H1 (cell line): ENCODE measurements at regions not wholly inside any gene's neighbourhood (a gene's known extent, or its start where the extent isn't known, plus 50 kb on each side); places are given as distances from the start of the nearest gene placed in this dataset.

Experiments
- CTCF ChIA-PET: fragments of 300-600 bp; sonication (Branson Sonifier 250); formaldehyde crosslinking; loops from one replicate; lab custom pipeline; 2021; ENCODE audit not compliant: partially characterized antibody; lab: Charles Lee
- POLR2A ChIA-PET: fragments of 300-600 bp; sonication (Branson Sonifier 250); formaldehyde crosslinking; loops from one replicate; lab custom pipeline; 2021; ENCODE audit warnings: inconsistent platforms; ENCODE audit not compliant: partially characterized antibody; lab: Charles Lee
- DNase-seq, 2 experiments: peaks; one replicate each; pipeline versions ENCODE4 v3.0.0 to v3.0.0-alpha.2; 2010 to 2022; ENCODE audit warnings: low spot score in 2 of 2, low read depth in 1 of 2, mixed read lengths in 1 of 2
- FAIRE-seq: peaks from 2 replicates; lab custom pipeline; 2011; peaks lifted over from hg19 to GRCh38; lab: Jason Lieb, UNC
- H2AFZ ChIP-seq: 2 replicates; pipeline ENCODE4 v1.8.1; 2012; ENCODE audit warnings: low read length, inconsistent platforms
- H2AK5ac ChIP-seq: 2 replicates; pipeline ENCODE4 v1.6.1; 2013; ENCODE audit warnings: low read depth, low read length
- H2BK120ac ChIP-seq: replicated peaks from 2 replicates; pipeline ENCODE3; 2013; ENCODE audit warnings: low read depth, low read length, inconsistent platforms
- H2BK12ac ChIP-seq: 2 replicates; pipeline ENCODE4 v1.6.1; 2013; ENCODE audit warnings: low read depth, low read length
- H2BK15ac ChIP-seq: 2 replicates; pipeline ENCODE4 v1.6.1; 2013; ENCODE audit warnings: low read length
- H2BK20ac ChIP-seq: 2 replicates; pipeline ENCODE4 v1.6.1; 2013; ENCODE audit warnings: low read length
- H2BK5ac ChIP-seq: 2 replicates; pipeline ENCODE4 v1.6.1; 2013; ENCODE audit warnings: low read depth, low read length
- H3K14ac ChIP-seq: 2 replicates; pipeline ENCODE4 v1.6.1; 2013; ENCODE audit warnings: inconsistent platforms; ENCODE audit not compliant: insufficient read length
- H3K18ac ChIP-seq: 2 replicates; pipeline ENCODE4 v1.6.1; 2013; ENCODE audit warnings: low read length; ENCODE audit errors: extremely low read depth
- H3K23ac ChIP-seq: 2 replicates; pipeline ENCODE4 v1.6.1; 2013; ENCODE audit warnings: inconsistent platforms; ENCODE audit not compliant: insufficient read length
- H3K23me2 ChIP-seq: 2 replicates; pipeline ENCODE4 v1.6.1; 2013; ENCODE audit warnings: low read depth, low read length
- H3K27ac ChIP-seq: 2 replicates; pipeline ENCODE4 v1.6.1; 2011; ENCODE audit warnings: low read depth, low read length, inconsistent platforms
- H3K27me3 ChIP-seq, 4 experiments: replicated peaks in 1 of 4; 1 replicate in 1 of 4; 2 replicates in 3 of 4; pipeline versions ENCODE4 v1.6.1 to v1.8.1; 2011 to 2013; ENCODE audit warnings: low read length in 3 of 4, mild to moderate bottlenecking in 3 of 4, inconsistent platforms in 2 of 4, mixed read lengths in 2 of 4, moderate library complexity in 1 of 4; ENCODE audit not compliant: control insufficient read depth in 3 of 4, insufficient read depth in 3 of 4; ENCODE audit errors: extremely low read depth in 1 of 4
- H3K36me3 ChIP-seq, 4 experiments: 2 replicates each; pipeline versions ENCODE4 v1.6.1 to v1.8.1; 2011 to 2013; ENCODE audit warnings: mild to moderate bottlenecking in 4 of 4, low read length in 3 of 4, moderate library complexity in 2 of 4, control low read depth in 1 of 4, inconsistent platforms in 1 of 4; ENCODE audit not compliant: insufficient read depth in 4 of 4, control insufficient read depth in 2 of 4
- H3K4ac ChIP-seq: replicated peaks from 2 replicates; pipeline ENCODE3; 2013; ENCODE audit warnings: low read length, low read depth, mixed read lengths, inconsistent platforms; ENCODE audit not compliant: insufficient read length
- H3K4me1 ChIP-seq, 4 experiments: replicated peaks in 1 of 4; 1 replicate in 1 of 4; 2 replicates in 3 of 4; pipeline versions ENCODE4 v1.6.1 to v1.8.1; 2011 to 2013; ENCODE audit warnings: low read length in 3 of 4, inconsistent platforms in 2 of 4, mixed read lengths in 1 of 4; ENCODE audit not compliant: insufficient read depth in 4 of 4, control insufficient read depth in 3 of 4
- H3K4me2 ChIP-seq, 2 experiments: 2 replicates each; pipeline versions ENCODE4 v1.6.1 to v1.8.1; 2011 to 2013; ENCODE audit warnings: low read depth in 2 of 2, low read length in 2 of 2, control low read depth in 1 of 2, inconsistent platforms in 1 of 2, mild to moderate bottlenecking in 1 of 2; ENCODE audit not compliant: insufficient read depth in 1 of 2
- H3K4me3 ChIP-seq, 4 experiments: fragments of 200-600, 300-600 bp in 1 of 4; sonication (generic), shearing (Covaris generic), sonication (Bioruptor Twin) in 1 of 4; 2 replicates each; pipeline versions ENCODE4 v1.5.1 to v1.8.1; 2011 to 2016; ENCODE audit warnings: low read length in 4 of 4, low read depth in 3 of 4, control low read depth in 2 of 4, inconsistent platforms in 2 of 4, mild to moderate bottlenecking in 2 of 4, mixed read lengths in 1 of 4, moderate library complexity in 1 of 4; ENCODE audit not compliant: insufficient read depth in 2 of 4; ENCODE audit errors: extremely low read depth in 1 of 4
- H3K56ac ChIP-seq: replicated peaks from 2 replicates; pipeline ENCODE3; 2013; ENCODE audit warnings: low read depth, mild to moderate bottlenecking, mixed read lengths, low read length, inconsistent platforms; ENCODE audit not compliant: insufficient read length
- H3K79me1 ChIP-seq: 2 replicates; pipeline ENCODE4 v1.6.1; 2013; ENCODE audit warnings: low read depth, low read length, control low read depth
- H3K79me2 ChIP-seq, 2 experiments: 2 replicates each; pipeline versions ENCODE4 v1.6.1 to v1.8.1; 2012 to 2013; ENCODE audit warnings: low read length in 2 of 2, mild to moderate bottlenecking in 2 of 2, inconsistent platforms in 1 of 2; ENCODE audit not compliant: insufficient read depth in 2 of 2, control insufficient read depth in 1 of 2
- H3K9ac ChIP-seq, 4 experiments: replicated peaks in 1 of 4; 1 replicate in 1 of 4; 2 replicates in 3 of 4; pipeline versions ENCODE4 v1.6.1 to v1.8.1; 2011 to 2013; ENCODE audit warnings: low read depth in 3 of 4, low read length in 3 of 4, control low read depth in 2 of 4, mild to moderate bottlenecking in 2 of 4, moderate library complexity in 2 of 4, inconsistent platforms in 1 of 4; ENCODE audit errors: extremely low read depth in 1 of 4
- H3K9me3 ChIP-seq, 2 experiments: 2 replicates each; pipeline versions ENCODE4 v1.6.1 to v1.8.1; 2012 to 2013; ENCODE audit warnings: mild to moderate bottlenecking in 2 of 2, moderate library complexity in 2 of 2, control low read depth in 1 of 2, inconsistent platforms in 1 of 2, low read depth in 1 of 2, low read length in 1 of 2, mixed read lengths in 1 of 2; ENCODE audit not compliant: insufficient read depth in 2 of 2
- H4K20me1 ChIP-seq, 2 experiments: replicated peaks in 1 of 2; 2 replicates each; pipeline versions ENCODE3 to v1.8.1; 2011 to 2013; ENCODE audit warnings: inconsistent platforms in 2 of 2, low read length in 2 of 2, mild to moderate bottlenecking in 1 of 2; ENCODE audit not compliant: insufficient read depth in 2 of 2, control insufficient read depth in 1 of 2
- H4K5ac ChIP-seq: 2 replicates; pipeline ENCODE4 v1.6.1; 2013; ENCODE audit warnings: low read length, low read depth, mixed read lengths, inconsistent platforms; ENCODE audit not compliant: insufficient read length
- H4K8ac ChIP-seq: 2 replicates; pipeline ENCODE4 v1.8.0; 2013; ENCODE audit warnings: mild to moderate bottlenecking, moderate library complexity, low read length, inconsistent platforms; ENCODE audit not compliant: insufficient read depth; ENCODE audit errors: extremely low read depth
- H4K91ac ChIP-seq: replicated peaks from 2 replicates; pipeline ENCODE3; 2013; ENCODE audit warnings: low read length, mixed read lengths, inconsistent platforms; ENCODE audit not compliant: insufficient read length
- ATF2 ChIP-seq: IDR thresholded peaks from 2 replicates; pipeline ENCODE4 v1.6.1; 2012; ENCODE audit warnings: low read length, inconsistent platforms
- CBX5 ChIP-seq: fragments of 300-800, 300-1000 bp; sonication (generic); IDR thresholded peaks from 2 replicates; pipeline ENCODE4 v1.7.1; 2016; ENCODE audit warnings: antibody characterized with exemption, low read length, low read depth
- CBX8 ChIP-seq: fragments of 300-800, 300-1000 bp; sonication (generic); IDR thresholded peaks from 2 replicates; pipeline ENCODE4 v1.7.1; 2016; ENCODE audit warnings: low read depth, low read length, borderline replicate concordance
- KDM1A ChIP-seq: fragments of 200-600, 300-600 bp; sonication (generic); IDR thresholded peaks from 2 replicates; pipeline ENCODE4 v1.7.1; 2016; ENCODE audit warnings: mild to moderate bottlenecking, low read length, borderline replicate concordance
- POLR2A ChIP-seq, 2 experiments: IDR thresholded peaks; 1 replicate in 1 of 2; 2 replicates in 1 of 2; pipeline ENCODE4 v1.6.1; 2011; ENCODE audit warnings: low read depth in 2 of 2, low read length in 2 of 2, mild to moderate bottlenecking in 2 of 2; ENCODE audit errors: control extremely low read depth in 1 of 2
- RXRA ChIP-seq: IDR thresholded peaks from 2 replicates; pipeline ENCODE4 v1.6.1; 2011; ENCODE audit warnings: low read depth, mild to moderate bottlenecking, low read length, moderate library complexity; ENCODE audit not compliant: insufficient read depth
- SP4 ChIP-seq: IDR thresholded peaks from 2 replicates; pipeline ENCODE4 v1.6.1; 2012; ENCODE audit warnings: low read length, inconsistent platforms
- WGBS, 2 experiments: shearing (Covaris generic) in 1 of 2; methylation state at CpG; one replicate each; pipeline versions ENCODE4 v1.1.6 to v1.1.7; 2013 to 2015; ENCODE audit warnings: low lambda C conversion rate in 2 of 2, mixed read lengths in 2 of 2, inconsistent platforms in 1 of 2, low coverage in 1 of 2, missing lambda C conversion rate in 1 of 2; ENCODE audit not compliant: insufficient replicate concordance in 2 of 2, insufficient coverage in 1 of 2, insufficient read length in 1 of 2; ENCODE audit errors: extremely low coverage in 1 of 2, missing lambda C conversion rate in 1 of 2; 5-methylcytosine and 5-hydroxymethylcytosine counted together

- H2BK5ac ChIP-seq = no peak overlapping the region
- no peak overlapping the region for H3K4ac ChIP-seq
- no peak overlapping the region for H3K56ac ChIP-seq
- H3K9ac ChIP-seq = no peak overlapping the region
- H2BK120ac ChIP-seq = no peak overlapping the region
- CTCF ChIA-PET = interaction anchor here (1.2 to 1.5 kb wide), 2 partner anchors 134 to 136 kb away, joined by 3 to 4 read pairs; no protein-coding TSS in a partner anchor
- no peak overlapping the region for H2BK12ac ChIP-seq
- H3K36me3 ChIP-seq = no peaks in the 10 kb centered on the region
- H3K23ac ChIP-seq = no peak overlapping the region
- H3K4me2 ChIP-seq = no peak overlapping the region
- H2AFZ ChIP-seq = no peak overlapping the region
- no peaks in the 10 kb centered on the region for H3K9me3 ChIP-seq
- no peak overlapping the region for H4K8ac ChIP-seq
- H3K23me2 ChIP-seq = no peaks in the 10 kb centered on the region; the same call in 1 of the 2 replicates
- no peak overlapping the region for H2BK15ac ChIP-seq
- H3K4me1 ChIP-seq = no peaks in the 10 kb centered on the region
- H3K79me2 ChIP-seq = no peaks in the 10 kb centered on the region
- H2BK20ac ChIP-seq = no peak overlapping the region
- H3K18ac ChIP-seq = no peak overlapping the region
- no peak overlapping the region for H3K27ac ChIP-seq
- FAIRE-seq = no peak
- TF ChIP-seq KDM1A (no peak), CBX5 (no peak), ATF2 (no peak), CBX8 (no peak), RXRA (no peak), POLR2A (IDR thresholded peaks at IDR 0.05; ENCODE audit: control extremely low read depth in 1 of 2, low read depth in 2 of 2, low read length in 2 of 2) (no peak), SP4 (no peak)
- TF ChIP-seq, all 59 proteins: peak for 0
- no peak overlapping the region for H4K5ac ChIP-seq
- no peak for DNase-seq
- no peaks in the 10 kb centered on the region for H3K27me3 ChIP-seq
- H3K4me3 ChIP-seq = no peak overlapping the region
- no peak overlapping the region for H3K14ac ChIP-seq
- H3K79me1 ChIP-seq = no peaks in the 10 kb centered on the region
- H2AK5ac ChIP-seq = no peak overlapping the region
- H4K20me1 ChIP-seq = no peaks in the 10 kb centered on the region
- POLR2A ChIA-PET = no interaction called here
- 83% methylated on average over 1 of the region's 1 CpG; no CpG with 5 or more reads in 1 of the 2 experiments for WGBS, 2 experiments
- no peak overlapping the region for H4K91ac ChIP-seq
Measured at GRCh38 chr21:27567381-27567780, 600.5 kb upstream of the ADAMTS5 start.
